Skeletal muscle cell (primary cell): ENCODE measurements at regions not wholly inside any gene's neighbourhood (a gene's known extent, or its start where the extent isn't known, plus 50 kb on each side); places are given as distances from the start of the nearest gene placed in this dataset.
A peak's percentile ranks its signal among the peaks of the same experiment; 100 is the strongest.
"Not testable (repeated sequence)": the region's sequence is repeated elsewhere in the genome, so short reads cannot be mapped to it uniquely, and the experiment has no call there.

Experiments
- DNase-seq: peaks from one replicate; pipeline ENCODE4 v3.0.0-alpha.2; 2010; ENCODE audit warnings: low read depth
- H3K4me3 ChIP-seq: 2 replicates; pipeline ENCODE4 v1.5.1; 2011; ENCODE audit warnings: low read depth, mild to moderate bottlenecking, control low read depth, low read length, moderate library complexity

DNA sequence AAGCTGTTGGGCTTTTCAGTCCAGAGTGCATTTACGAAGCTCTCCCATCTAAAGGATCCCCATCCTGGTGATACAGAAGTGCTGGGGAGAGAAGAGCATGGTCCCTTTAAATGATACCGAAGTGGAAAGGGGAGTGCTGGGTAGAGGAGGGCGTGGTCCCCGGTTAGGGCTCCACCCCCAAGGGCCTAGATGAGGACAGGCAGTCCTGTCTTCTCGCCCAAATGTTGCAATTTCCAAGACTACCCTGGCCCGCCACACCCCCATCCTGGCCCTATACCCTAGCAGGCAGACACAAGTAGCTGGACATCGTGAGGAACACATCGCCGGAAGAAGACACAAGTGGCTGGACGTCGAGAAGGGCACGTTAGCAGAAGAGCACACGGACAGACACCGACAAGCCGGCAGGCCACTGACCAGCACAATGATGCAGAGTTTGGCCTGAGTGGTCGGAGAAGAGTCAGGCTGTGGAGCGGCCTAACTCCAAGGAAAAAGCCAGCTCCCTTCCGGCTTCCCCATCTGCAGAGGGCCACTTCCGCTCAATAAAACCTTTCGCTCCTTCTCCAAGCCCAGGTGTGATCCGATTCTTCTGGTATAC lies 439.5 kb upstream of the NRP1 start:
- no peak for DNase-seq
- H3K4me3 ChIP-seq: no peak overlapping the region

DNA sequence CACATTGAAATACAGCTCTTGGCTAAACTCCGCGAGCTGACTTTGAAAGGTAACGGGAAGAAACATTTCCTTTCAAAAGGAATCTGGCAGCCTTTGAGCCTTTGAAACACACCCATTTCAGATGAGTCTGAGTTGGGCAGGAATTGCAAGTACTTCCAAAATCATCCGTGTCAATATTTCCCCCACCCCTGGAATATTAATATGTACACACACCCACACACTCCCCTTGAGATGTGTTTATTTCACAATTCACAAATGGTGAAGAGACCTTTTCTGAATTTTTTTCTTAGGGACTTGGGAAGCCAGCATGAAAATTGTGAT lies 438.7 kb upstream of the NRP1 start:
- no peak for DNase-seq

DNA sequence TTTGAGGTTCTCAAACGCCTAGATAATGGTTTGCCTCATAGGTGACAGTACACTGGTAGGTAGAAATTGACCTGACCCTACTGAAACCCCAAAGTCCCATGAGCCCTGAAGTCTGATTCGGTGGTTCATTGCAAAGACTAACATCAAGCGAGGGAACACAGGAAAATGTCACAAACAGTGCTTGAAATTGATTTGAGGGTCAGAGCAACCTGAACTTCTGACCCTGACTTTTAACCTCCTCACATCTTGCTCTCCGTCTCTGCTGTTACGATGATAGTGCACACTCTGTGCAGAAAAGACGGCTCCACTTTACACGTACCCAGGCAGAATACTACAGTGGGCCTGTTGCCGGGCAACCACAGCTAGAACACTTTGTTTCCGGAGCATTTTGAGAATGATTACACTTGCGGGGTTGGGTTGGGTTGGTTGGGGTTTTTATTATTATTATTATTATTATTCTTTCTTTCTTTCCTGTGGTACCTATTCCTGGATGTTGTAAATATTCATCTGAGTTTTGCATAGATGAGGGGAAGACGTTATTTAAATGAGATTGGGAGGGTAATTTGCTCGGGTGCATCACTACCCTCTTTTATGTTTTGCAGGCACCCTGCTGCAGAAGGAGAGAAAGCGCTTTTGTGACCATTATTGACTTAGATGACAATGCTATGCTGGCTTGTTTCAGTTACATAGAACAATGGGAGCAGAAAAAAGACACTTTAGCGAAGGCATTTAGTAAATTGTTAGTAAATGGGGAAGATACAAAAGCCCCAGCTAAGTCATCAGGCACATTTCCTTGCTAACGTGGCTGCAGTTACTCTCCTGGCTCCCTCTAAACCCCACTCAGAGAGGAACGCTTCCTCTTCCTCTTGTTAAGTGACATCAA lies 438.1 kb upstream of the NRP1 start:
- DNase-seq: no peak
- H3K4me3 ChIP-seq: no peak overlapping the region

More for the DNA sequence above, 438.7 kb upstream of the NRP1 start:
- H3K4me3 ChIP-seq: no peak overlapping the region

DNA sequence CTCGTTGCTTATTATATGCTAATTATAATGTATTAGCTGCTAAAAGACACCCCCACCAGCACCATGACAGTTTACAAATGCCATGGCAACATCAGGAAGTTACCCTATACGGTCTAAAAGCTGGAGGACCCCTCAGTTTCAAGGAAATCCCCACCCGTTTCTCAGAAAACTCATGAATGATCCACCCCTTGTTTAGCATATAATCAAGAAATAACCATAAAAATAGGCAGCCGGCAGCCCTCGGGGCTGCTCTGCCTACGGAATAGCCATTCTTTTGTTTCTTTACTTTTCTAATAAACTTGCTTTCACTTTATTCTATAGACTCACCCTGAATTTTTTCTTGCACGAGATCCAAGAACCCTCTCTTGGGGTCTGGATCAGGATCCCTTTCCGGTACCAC lies 437.4 kb upstream of the NRP1 start:
- not testable (repeated sequence) for H3K4me3 ChIP-seq, DNase-seq

DNA sequence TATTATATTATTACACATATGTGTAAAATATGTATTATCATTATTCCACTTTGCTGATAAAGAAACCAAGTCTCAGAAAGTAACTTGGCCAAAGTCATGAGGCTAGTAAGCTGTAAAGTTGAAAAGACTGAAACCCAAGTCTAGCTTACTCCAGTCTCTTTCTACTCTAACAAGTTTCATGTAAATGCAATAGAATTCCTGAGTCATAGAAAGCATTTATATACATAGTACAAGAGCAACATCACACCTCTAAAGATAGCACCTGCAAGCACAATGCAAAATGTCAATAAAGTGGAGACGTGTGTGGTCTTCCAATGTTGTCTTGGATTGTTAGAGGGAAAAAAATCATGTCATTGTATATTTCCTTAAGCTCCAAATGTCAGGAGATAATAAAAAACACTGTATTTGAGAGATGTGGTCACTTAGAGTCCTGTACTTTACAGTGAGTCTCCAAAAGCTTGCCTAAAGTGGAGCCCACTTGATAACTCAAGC lies 430.3 kb upstream of the NRP1 start:
- no peak overlapping the region for H3K4me3 ChIP-seq
- no peak for DNase-seq

DNA sequence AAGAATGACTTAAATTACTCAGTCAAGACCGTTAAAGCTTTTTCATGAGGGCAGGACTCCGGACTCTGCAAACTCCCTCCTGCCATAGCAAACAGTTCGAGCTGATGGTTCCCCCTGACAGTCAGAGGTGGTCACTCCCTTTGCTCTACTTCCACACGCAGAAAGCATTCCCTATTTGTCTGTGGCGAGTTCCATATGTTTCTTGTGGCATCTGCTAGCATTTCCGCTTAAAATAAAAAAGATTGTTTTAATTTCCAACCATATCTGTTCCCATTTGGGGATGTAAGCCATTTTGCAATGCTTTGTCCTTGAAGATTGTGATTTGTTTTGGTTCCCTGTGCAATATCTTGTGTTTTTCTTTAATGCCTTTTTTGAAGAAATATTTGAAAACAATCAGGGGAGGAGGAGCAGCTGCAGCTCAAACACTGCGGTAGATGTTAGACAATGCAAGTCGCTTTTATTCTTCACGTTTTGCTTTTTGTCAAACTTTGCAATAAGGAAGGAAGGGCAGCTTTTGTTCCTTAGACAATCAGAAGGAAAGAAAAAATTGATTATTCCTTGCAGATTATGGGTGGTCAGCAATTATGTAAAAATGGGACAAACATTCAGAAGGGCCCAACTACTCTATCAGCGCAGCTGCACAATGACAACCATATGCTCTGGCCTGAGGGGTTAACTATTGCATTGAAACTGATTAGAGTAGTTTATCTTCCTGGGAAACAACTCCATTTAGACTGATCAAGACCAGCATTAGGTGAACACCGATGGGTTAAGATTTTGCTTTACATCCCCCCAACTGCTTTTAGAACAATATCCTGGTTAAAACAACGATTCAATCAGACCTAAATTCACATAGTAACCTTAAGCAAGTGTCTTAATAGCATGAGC lies 425.8 kb upstream of the NRP1 start:
- H3K4me3 ChIP-seq: no peak overlapping the region
- DNase-seq: no peak

DNA sequence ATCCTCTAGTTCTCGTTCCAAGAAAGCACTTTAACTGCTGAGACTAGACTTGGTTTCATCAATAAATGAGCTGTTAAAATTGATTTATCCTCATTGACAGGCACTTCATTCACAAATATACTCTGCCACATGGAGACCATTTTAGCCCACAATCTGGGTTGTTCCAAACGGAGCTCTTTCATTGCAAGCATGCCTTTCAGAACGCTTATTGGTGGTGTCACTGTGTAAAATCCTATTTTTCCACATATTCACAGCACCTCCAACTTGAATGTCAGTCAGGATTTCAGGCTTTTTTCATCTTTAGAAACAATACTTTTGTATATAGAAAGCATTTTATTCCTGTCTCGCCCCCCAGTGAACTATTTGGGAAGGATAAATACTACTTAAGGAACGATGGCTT lies 424.7 kb upstream of the NRP1 start:
- DNase-seq: no peak

DNA sequence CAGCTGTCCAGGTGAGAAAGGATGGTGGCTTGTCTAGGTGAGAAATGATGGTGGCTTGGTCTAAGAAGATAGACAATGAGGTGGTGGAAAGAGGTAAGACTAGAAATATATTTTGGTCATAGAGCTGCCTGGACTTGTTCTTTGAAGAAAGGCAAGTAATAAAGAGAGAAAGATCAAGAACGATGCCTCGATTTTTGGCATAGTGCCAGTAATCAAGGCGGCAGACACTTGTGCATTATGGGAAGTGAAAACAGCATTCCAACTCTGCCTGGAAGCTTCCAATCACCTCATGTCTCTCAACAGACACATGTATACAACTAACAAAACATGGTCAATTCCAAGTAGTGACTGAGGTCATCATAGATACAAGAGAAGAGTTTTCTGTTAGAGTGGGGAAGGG lies 423.8 kb upstream of the NRP1 start:
- no peak overlapping the region for H3K4me3 ChIP-seq
- DNase-seq: no peak

More for the DNA sequence above, 424.7 kb upstream of the NRP1 start:
- no peak overlapping the region for H3K4me3 ChIP-seq

DNA sequence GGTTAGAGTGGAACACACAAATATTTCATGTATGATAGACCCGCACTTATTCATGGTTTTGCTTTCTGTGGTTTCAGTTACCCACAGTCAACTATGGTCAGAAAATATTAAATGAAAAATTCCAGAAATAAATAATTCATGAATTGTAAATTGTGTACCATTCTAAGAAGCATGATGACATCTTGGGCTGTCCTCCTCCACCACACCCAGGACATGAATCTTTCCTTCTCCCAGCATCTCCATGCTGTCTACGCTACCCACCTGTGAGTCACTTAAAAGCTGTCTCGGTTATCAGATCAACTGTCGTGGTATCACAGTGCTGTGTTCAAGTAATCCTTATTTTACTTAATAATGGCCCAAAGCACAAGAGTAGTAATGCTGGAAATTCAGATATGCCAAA lies 419.6 kb upstream of the NRP1 start:
- no peak for DNase-seq
- no peak overlapping the region for H3K4me3 ChIP-seq

DNA sequence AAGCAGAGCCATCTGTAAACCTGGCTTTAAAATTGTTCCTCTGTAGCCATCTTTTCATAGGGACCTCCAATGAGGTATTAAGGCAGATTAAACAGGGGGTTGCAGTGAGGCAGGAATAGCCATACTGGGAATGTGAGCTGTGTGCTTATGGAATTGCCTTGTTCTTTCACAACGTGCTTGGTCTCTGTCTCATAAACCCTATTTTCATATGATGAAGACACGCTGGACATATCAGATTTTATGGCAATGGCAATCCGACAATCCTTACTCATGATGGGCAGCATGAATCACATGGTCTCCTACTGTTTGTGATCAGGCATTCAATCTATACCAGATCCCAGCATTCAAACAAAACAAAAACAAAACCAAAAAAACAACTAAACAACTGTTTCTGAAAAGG lies 418.9 kb upstream of the NRP1 start:
- no peak for DNase-seq
- no peak overlapping the region for H3K4me3 ChIP-seq

DNA sequence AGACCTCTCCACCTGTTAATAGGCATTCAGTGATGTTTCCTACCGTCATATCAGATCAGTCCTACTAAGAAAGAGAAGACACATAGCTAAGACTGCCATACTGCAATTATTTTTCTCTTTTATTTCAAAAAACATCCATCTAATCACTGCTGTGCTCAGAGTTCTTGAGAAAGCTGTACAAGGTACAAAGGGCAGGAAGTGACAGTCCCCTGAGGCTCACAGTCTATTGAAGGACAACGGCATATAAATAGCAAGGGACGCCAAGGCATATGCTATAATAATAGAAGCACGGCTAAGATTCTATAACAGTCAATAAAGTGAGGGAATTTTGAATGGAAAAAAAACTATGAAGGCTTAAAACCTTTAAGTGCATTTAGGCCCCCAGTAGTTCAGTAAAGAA lies 415.3 kb upstream of the NRP1 start:
- no peak for DNase-seq
- H3K4me3 ChIP-seq: no peak overlapping the region

DNA sequence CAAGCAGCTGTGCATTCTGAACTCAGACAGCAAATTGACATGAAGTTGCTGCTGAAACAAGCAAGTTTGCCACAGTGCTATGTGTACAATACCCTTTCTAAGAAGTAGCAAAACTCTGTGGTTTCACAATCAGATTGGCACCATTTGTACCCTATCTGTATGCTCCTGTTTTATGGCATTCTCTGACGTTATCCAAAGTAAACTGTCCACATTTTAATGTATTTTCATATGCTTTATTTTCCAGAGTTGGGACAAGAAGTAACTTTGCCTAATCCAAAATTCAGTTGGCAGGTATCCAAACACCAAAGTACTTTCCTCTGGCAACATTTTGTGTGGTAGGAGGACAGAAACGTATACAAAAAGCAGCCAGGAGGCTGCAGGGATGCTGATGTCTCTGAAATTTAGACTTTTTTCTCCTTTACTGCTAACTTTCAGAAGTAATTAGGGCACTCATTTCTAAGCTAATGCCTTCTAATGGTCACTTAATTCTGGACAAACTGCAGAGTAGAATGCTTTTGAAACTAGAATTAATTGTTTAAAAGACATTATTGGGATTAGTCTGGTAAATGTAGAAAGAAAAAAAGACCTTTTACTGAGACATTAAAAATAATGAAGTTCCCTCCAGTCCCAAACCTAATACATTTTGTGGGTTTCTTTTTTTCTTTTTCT lies 414.7 kb upstream of the NRP1 start:
- H3K4me3 ChIP-seq: no peak overlapping the region
- peak; percentile 32 for DNase-seq

DNA sequence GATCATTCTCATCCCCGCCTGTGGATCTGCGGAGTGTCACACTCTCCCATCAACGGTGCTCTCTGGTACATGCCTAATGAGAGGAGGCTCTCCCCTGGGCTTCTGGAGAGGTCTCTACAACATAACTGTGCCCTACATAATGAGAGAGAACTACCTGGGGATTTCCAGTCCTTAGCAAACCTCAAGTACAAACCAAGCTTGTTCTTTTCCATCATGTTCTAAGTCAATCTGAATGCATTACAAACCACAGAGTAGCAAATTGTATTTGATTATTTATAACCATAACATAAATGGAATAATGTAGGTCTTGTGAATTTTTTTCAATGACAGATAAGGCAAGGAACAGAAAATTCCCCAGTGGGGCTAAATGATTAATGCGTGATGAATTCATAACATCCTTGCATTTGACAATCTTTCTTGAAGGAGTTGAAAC lies 412.4 kb upstream of the NRP1 start:
- no peak for DNase-seq

DNA sequence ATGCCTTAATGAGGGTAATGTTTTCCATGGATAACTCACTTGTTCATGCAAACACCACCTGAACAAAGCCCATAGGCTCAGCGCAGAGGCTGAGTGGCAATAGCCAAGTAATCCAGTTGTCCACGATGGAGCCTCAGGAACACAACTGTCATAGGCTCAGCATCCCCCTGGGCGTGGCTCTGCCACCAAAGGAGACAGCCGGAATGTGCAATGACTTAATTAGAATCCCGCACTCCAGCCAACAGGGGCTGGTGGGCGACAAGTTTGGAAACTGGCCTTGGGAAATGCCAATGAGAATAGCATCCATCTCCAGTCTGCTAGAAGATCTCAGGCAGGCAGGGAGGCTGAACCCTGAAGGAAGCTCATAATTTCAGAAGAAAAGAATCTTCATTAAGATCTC lies 411.7 kb upstream of the NRP1 start:
- DNase-seq: no peak
- H3K4me3 ChIP-seq: no peak overlapping the region

More for the DNA sequence above, 412.4 kb upstream of the NRP1 start:
- H3K4me3 ChIP-seq: no peak overlapping the region

DNA sequence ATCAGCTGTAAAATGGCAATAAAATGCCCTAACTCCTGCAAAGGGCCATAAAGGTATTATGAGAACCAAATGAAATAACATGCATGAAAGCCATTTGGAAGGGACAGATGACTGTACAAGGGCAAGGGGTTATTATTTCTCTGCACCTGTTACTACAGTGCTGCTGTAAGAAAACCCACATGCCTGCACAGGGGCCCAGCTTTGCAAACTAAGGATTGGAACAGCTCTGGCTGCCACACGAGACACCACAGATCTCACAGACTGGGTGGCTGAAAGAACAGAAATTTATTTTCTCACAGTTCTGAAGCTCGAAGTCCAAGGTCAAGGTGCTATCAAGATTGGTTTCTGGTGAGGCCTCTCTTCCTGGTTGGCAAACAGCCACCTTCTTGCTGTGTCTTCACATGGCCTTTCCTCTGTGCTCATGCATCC lies 409.0 kb upstream of the NRP1 start:
- H3K4me3 ChIP-seq: no peak overlapping the region
- no peak for DNase-seq

DNA sequence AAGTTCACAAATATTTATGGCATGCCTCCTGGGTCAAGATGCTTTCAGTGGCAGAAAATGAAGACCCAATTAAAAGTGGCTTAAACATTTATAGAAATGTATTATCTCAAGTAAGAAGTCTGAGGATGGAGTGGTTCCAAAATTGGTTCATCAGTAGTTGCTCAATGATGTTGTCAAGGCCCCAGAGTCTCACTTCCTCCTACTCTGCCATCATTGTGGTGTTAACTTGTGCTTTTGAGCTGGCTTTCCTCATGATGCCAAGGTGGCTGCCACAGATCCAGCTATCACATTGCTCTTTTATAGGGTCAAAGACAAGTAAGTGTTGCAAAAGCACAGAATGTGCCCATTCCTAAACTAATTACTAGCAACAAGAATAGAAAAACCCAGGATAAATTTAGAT lies 404.6 kb upstream of the NRP1 start:
- H3K4me3 ChIP-seq: no peak overlapping the region
- DNase-seq: no peak

DNA sequence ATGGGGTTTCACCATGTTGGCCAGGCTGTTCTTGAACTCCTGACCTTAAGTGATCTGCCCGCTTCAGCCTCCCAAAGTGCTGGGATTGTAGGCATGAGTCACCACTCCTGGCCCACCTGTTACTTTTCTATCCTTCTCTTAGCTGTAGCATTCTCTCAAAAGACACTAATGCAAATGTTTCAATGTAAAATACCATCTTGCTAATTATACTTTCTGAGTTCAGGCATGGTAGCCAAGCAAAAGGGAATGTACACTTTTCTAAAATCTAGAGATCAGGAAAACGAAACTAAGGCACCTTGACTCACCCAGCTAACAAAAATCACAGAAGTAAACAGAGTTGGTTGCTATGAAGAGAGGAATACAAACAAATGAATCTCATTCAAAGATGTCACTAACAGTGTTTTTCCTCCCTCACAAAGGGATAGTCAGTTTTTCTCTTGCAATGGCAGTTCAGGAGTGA lies 401.0 kb upstream of the NRP1 start:
- H3K4me3 ChIP-seq: no peak overlapping the region
- DNase-seq: no peak

DNA sequence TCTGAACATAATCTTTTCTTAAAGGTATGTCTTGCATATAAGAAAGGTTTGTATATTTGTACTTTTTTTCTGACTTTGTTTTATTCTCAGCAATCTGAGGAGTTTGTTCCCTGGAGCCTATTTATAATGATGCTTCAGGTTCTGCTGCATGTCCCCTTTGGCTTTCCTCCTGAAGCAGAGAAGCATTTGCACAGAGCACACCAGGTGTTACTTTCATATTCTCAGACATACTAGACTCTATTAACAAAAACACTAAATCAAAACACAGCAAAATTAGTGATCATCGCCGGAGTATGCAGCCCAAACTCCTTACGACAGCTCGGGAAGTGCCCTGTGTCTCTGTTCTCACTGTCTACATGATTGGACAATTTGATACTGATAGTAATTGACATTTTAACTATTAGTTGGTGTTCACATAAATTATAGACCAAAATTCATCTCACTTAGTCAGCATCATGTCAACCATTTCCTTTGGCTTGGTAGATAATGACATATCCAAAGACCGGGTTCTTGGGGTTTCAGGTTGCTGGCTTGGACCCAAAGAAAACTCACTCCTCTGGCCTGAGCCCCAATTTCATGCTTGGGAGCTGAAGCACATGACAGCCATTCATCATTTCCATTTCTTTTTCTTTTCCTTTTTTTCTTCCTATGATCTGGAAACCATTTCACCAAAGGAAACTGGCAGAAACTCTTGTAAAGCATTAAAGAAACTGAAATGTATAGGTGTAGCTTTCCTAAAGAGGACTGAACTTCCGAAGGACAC lies 400.1 kb upstream of the NRP1 start:
- H3K4me3 ChIP-seq: no peak overlapping the region
- no peak for DNase-seq

DNA sequence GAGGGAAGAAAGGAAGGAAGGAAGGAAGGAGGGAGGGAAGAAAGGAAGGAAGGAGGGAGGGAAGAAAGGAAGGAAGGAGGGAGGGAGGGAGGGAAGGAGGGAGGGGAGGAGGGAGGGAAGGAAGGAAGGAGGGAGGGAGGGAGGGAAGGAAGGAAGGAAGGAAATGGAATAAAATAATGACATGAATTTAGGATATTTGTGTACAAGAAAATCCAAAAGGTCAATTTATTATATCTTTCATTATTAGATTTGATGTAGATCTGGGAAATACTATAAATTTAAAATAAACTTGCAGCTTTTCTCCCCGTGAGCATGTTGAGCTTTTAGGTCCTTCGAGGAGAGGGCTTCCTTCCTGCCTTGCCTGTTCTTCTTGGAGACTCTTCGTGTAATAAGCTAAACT lies 398.6 kb upstream of the NRP1 start:
- no peak for DNase-seq
- H3K4me3 ChIP-seq: no peak overlapping the region
